SK-N-SH (cell line): ENCODE measurements at regions not wholly inside any gene's neighbourhood (a gene's known extent, or its start where the extent isn't known, plus 50 kb on each side); places are given as distances from the start of the nearest gene placed in this dataset.
A peak's percentile ranks its signal among the peaks of the same experiment; 100 is the strongest.

Source experiments
- CTCF ChIA-PET: fragments of 300-600, 350-600 bp; formaldehyde crosslinking; extraction: SDS; loops from one replicate; lab custom pipeline; 2021; lab: Yijun Ruan, JAX
- POLR2A ChIA-PET: fragments of 350-600 bp; sonication (Branson Sonifier 250); formaldehyde crosslinking; extraction: SDS; loops from one replicate; lab custom pipeline; 2020; ENCODE audit warnings: antibody characterized with exemption, inconsistent platforms; lab: Yijun Ruan, JAX
- DNase-seq: peaks from one replicate; pipeline ENCODE4 v3.0.0; 2012
- H2AFZ ChIP-seq: fragments of 200-600 bp; sonication (generic); 2 replicates; pipeline ENCODE4 v1.8.1; 2016; ENCODE audit warnings: antibody characterized with exemption, mild to moderate bottlenecking, low read depth
- H3F3A ChIP-seq: fragments of 200-600 bp; sonication (generic); replicated peaks from 2 replicates; pipeline ENCODE3; 2016; ENCODE audit warnings: antibody characterized with exemption, mild to moderate bottlenecking; ENCODE audit not compliant: insufficient read depth
- H3K27ac ChIP-seq, 2 experiments: fragments of 200-500 bp in 1 of 2; fragments of 200-600 bp in 1 of 2; sonication (Bioruptor generic) in 1 of 2; sonication (generic), shearing (Covaris generic) in 1 of 2; 2 replicates each; pipeline versions ENCODE4 v1.5.1 to v1.6.1; 2014 to 2016; ENCODE audit warnings: low read depth in 2 of 2, inconsistent platforms in 1 of 2, low read length in 1 of 2, mild to moderate bottlenecking in 1 of 2, mixed read lengths in 1 of 2
- H3K27me3 ChIP-seq: fragments of 200-600 bp; sonication (generic), shearing (Covaris generic); 2 replicates; pipeline ENCODE4 v1.6.1; 2016; ENCODE audit warnings: mixed run types; ENCODE audit not compliant: insufficient read depth
- H3K36me3 ChIP-seq, 2 experiments: fragments of 200-500 bp in 1 of 2; fragments of 200-600 bp in 1 of 2; sonication (Bioruptor generic) in 1 of 2; sonication (generic) in 1 of 2; replicated peaks in 1 of 2; 2 replicates each; pipeline versions ENCODE3 to v1.5.1; 2014 to 2016; ENCODE audit warnings: low read length in 1 of 2, mild to moderate bottlenecking in 1 of 2; ENCODE audit not compliant: insufficient read depth in 2 of 2, control insufficient read depth in 1 of 2
- H3K4me1 ChIP-seq, 2 experiments: fragments of 200-500 bp in 1 of 2; fragments of 200-600 bp in 1 of 2; sonication (Bioruptor generic) in 1 of 2; sonication (generic), shearing (Covaris generic) in 1 of 2; 2 replicates each; pipeline versions ENCODE4 v1.5.1 to v1.6.1; 2014 to 2016; ENCODE audit warnings: low read depth in 1 of 2, low read length in 1 of 2, mixed run types in 1 of 2; ENCODE audit not compliant: insufficient read depth in 2 of 2, control insufficient read depth in 1 of 2
- H3K4me2 ChIP-seq: fragments of 200-600 bp; sonication (generic), shearing (Covaris generic); 2 replicates; pipeline ENCODE4 v1.6.1; 2017; ENCODE audit warnings: mixed run types
- H3K4me3 ChIP-seq, 2 experiments: fragments of 200-500 bp in 1 of 2; fragments of 200-600 bp in 1 of 2; sonication (Bioruptor generic) in 1 of 2; sonication (generic), shearing (Covaris generic) in 1 of 2; 2 replicates each; pipeline versions ENCODE4 v1.5.1 to v1.8.1; 2014 to 2016; ENCODE audit warnings: low read depth in 2 of 2, inconsistent platforms in 1 of 2, low read length in 1 of 2, mild to moderate bottlenecking in 1 of 2, mixed read lengths in 1 of 2, moderate library complexity in 1 of 2
- H3K79me2 ChIP-seq: fragments of 200-600 bp; sonication (generic); 2 replicates; pipeline ENCODE4 v1.8.1; 2017; ENCODE audit warnings: mild to moderate bottlenecking; ENCODE audit not compliant: insufficient read depth
- H3K9ac ChIP-seq: fragments of 200-600 bp; sonication (generic); 2 replicates; pipeline ENCODE4 v1.6.1; 2017; ENCODE audit warnings: mixed run types
- H3K9me2 ChIP-seq: fragments of 200-600 bp; sonication (generic); 2 replicates; pipeline ENCODE4 v1.6.1; 2017; ENCODE audit warnings: mixed run types
- H3K9me3 ChIP-seq: fragments of 200-600 bp; sonication (generic); 2 replicates; pipeline ENCODE4 v1.6.1; 2017; ENCODE audit warnings: mixed run types, mild to moderate bottlenecking, moderate library complexity
- H4K20me1 ChIP-seq: fragments of 200-600 bp; sonication (generic); 2 replicates; pipeline ENCODE4 v1.6.1; 2017; ENCODE audit warnings: mild to moderate bottlenecking, mixed run types; ENCODE audit not compliant: insufficient read depth
- CTCF ChIP-seq: fragments of 200-600 bp; sonication (generic); IDR thresholded peaks from 2 replicates; pipeline ENCODE4 v1.6.1; 2017; ENCODE audit warnings: antibody characterized with exemption, mild to moderate bottlenecking, moderate library complexity
- ELF1 ChIP-seq: IDR thresholded peaks from 2 replicates; pipeline ENCODE4 v1.4.0; 2012
- FOSL2 ChIP-seq: IDR thresholded peaks from 2 replicates; pipeline ENCODE4 v1.4.0; 2012; ENCODE audit warnings: low read depth, mild to moderate bottlenecking, moderate library complexity, borderline replicate concordance
- FOXM1 ChIP-seq: IDR thresholded peaks from 2 replicates; pipeline ENCODE4 v1.4.0; 2012; ENCODE audit warnings: low read depth, mild to moderate bottlenecking
- JUND ChIP-seq: IDR thresholded peaks from 2 replicates; pipeline ENCODE4 v1.4.0; 2012
- MEF2A ChIP-seq: IDR thresholded peaks from 2 replicates; pipeline ENCODE4 v1.4.0; 2012; ENCODE audit warnings: low read depth, borderline replicate concordance
- MXI1 ChIP-seq: IDR thresholded peaks from 2 replicates; pipeline ENCODE4 v1.6.1; 2012; ENCODE audit warnings: mild to moderate bottlenecking, low read depth, low read length, improper control_type of control experiment
- NFIC ChIP-seq: IDR thresholded peaks from 2 replicates; pipeline ENCODE4 v1.4.0; 2012; ENCODE audit warnings: borderline replicate concordance
- NRF1 ChIP-seq: IDR thresholded peaks from 2 replicates; pipeline ENCODE4 v1.6.1; 2012; ENCODE audit warnings: low read depth, mild to moderate bottlenecking, low read length
- RAD21 ChIP-seq: IDR thresholded peaks from 2 replicates; pipeline ENCODE4 v1.6.1; 2012; ENCODE audit warnings: mild to moderate bottlenecking, low read length
- REST ChIP-seq: IDR thresholded peaks from 2 replicates; pipeline ENCODE4 v1.6.1; 2012; ENCODE audit warnings: mild to moderate bottlenecking, low read depth, low read length, moderate library complexity
- SIN3A ChIP-seq: IDR thresholded peaks from 2 replicates; pipeline ENCODE4 v1.6.1; 2012; ENCODE audit warnings: low read depth, mild to moderate bottlenecking, low read length, moderate library complexity, borderline replicate concordance
- SMC3 ChIP-seq: IDR thresholded peaks from 2 replicates; pipeline ENCODE4 v1.6.1; 2012; ENCODE audit warnings: low read depth, low read length, improper control_type of control experiment
- TAF1 ChIP-seq: IDR thresholded peaks from 2 replicates; pipeline ENCODE4 v1.6.1; 2012; ENCODE audit warnings: low read depth, mild to moderate bottlenecking, low read length, moderate library complexity, borderline replicate concordance
- USF2 ChIP-seq: fragments of 150-350 bp; IDR thresholded peaks from 2 replicates; pipeline ENCODE4 v1.6.1; 2017; ENCODE audit warnings: antibody characterized with exemption, low read length, low read depth, borderline replicate concordance
- WGBS: methylation state at CpG from one replicate; pipeline ENCODE4 v1.1.6; 2017; ENCODE audit warnings: low lambda C conversion rate; 5-methylcytosine and 5-hydroxymethylcytosine counted together

- TF ChIP-seq RAD21: no peak
- no peak for TF ChIP-seq NFIC
- TF ChIP-seq FOXM1: no peak
- TF ChIP-seq JUND: no peak
- TF ChIP-seq SIN3A: no peak
- no peak for TF ChIP-seq CTCF
These were observed 507.7 kb upstream of the DIAPH2 start (continued) for GRCh38 chrX:96176921-96177320.

GRCh38 chrX:96181605-96182004, 503.0 kb upstream of the DIAPH2 start:
- Histone ChIP-seq H3K4me3 (no peak overlapping the region), H3K9me2 (no peaks in the 10 kb centered on the region), H3K36me3 (no peaks in the 10 kb centered on the region), H3K9ac (no peak overlapping the region), H3K79me2 (no peaks in the 10 kb centered on the region), H3F3A (no peaks in the 10 kb centered on the region), H3K4me2 (no peak overlapping the region), H3K27me3 (no peaks in the 10 kb centered on the region), H2AFZ (no peak overlapping the region; the same call in 1 of the 2 replicates), H3K9me3 (no peaks in the 10 kb centered on the region), H3K27ac (no peak overlapping the region), H4K20me1 (no peaks in the 10 kb centered on the region), H3K4me1 (no peaks in the 10 kb centered on the region)
- 24% methylated on average over 4 of the region's 4 CpGs for WGBS
- CTCF ChIA-PET: interaction anchor here (2.8 kb wide), 1 partner anchor 28 kb away, joined by 7 read pairs; no protein-coding TSS in a partner anchor
- no peak for TF ChIP-seq NRF1
- POLR2A ChIA-PET: no interaction called here
- no peak for DNase-seq

- CTCF ChIA-PET: interaction anchor here (0.7 to 2.8 kb wide), 2 partner anchors 29 to 417 kb away, joined by 3 to 7 read pairs; no protein-coding TSS in a partner anchor
- H3F3A ChIP-seq: no peaks in the 10 kb centered on the region
- no peaks in the 10 kb centered on the region for H3K9me3 ChIP-seq
- H3K4me2 ChIP-seq: no peak overlapping the region
- no peak overlapping the region for H2AFZ ChIP-seq
- no peak overlapping the region for H3K9ac ChIP-seq
- no peaks in the 10 kb centered on the region for H3K4me1 ChIP-seq
- H3K27ac ChIP-seq: no peak overlapping the region
- DNase-seq: peak; percentile 0
- no peaks in the 10 kb centered on the region for H3K36me3 ChIP-seq
- no peak overlapping the region for H3K4me3 ChIP-seq
- WGBS: 27% methylated on average over 1 of the region's 1 CpG
- POLR2A ChIA-PET: no interaction called here
- H4K20me1 ChIP-seq: no peaks in the 10 kb centered on the region
- H3K79me2 ChIP-seq: no peaks in the 10 kb centered on the region
- TF ChIP-seq FOSL2 (no peak), REST (no peak), MEF2A (no peak), SMC3 (peak; percentile 24; the same call in 1 of the 2 replicates), MXI1 (no peak), ELF1 (no peak), RAD21 (peak; percentile 52), CTCF (peak; percentile 61), TAF1 (no peak), USF2 (no peak)
- H3K9me2 ChIP-seq: no peaks in the 10 kb centered on the region
- H3K27me3 ChIP-seq: no peaks in the 10 kb centered on the region
These were observed 502.3 kb upstream of the DIAPH2 start for GRCh38 chrX:96182366-96182765.
